B cell (primary cell): ENCODE measurements at regions not wholly inside any gene's neighbourhood (a gene's known extent, or its start where the extent isn't known, plus 50 kb on each side); places are given as distances from the start of the nearest gene placed in this dataset.

Source experiments
- ATAC-seq: fragments of 200-7000 bp; cut with Tn5 transposase; one replicate; pipeline ENCODE4 v1.10.0; 2021; ENCODE audit warnings: low read depth, mild to moderate bottlenecking, moderate number of reproducible peaks, moderate library complexity
- CTCF ChIA-PET: fragments of 350-600 bp; sonication (Branson Sonifier 250); formaldehyde crosslinking; loops from one replicate; lab custom pipeline; 2021; ENCODE audit warnings: antibody characterized with exemption, inconsistent platforms; lab: Charles Lee
- POLR2A ChIA-PET: fragments of 350-600 bp; sonication (Branson Sonifier 250); formaldehyde crosslinking; loops from one replicate; lab custom pipeline; 2021; ENCODE audit warnings: antibody characterized with exemption; lab: Charles Lee
- DNase-seq: peaks from one replicate; pipeline ENCODE4 v3.0.0; 2013
- H2AFZ ChIP-seq: 2 replicates; pipeline ENCODE4 v1.6.1; 2012; ENCODE audit warnings: mild to moderate bottlenecking, low read depth, low read length; ENCODE audit not compliant: insufficient read depth, poor library complexity, severe bottlenecking
- H3K27ac ChIP-seq, 2 donors: 1 replicate in 1 of 2; 2 replicates in 1 of 2; pipeline ENCODE4 v1.5.1; 2012 to 2013; ENCODE audit warnings: low read length in 2 of 2, mild to moderate bottlenecking in 2 of 2, moderate library complexity in 1 of 2
- H3K27me3 ChIP-seq, 4 experiments: fragments of 200-600 bp in 1 of 4; sonication (generic) in 1 of 4; replicated peaks in 1 of 4; 1 replicate in 2 of 4; 2 replicates in 2 of 4; pipeline versions ENCODE4 v1.6.1 to v1.7.0; 2013 to 2016; ENCODE audit warnings: low read length in 3 of 4, mild to moderate bottlenecking in 2 of 4, mixed read lengths in 1 of 4, moderate library complexity in 1 of 4; ENCODE audit not compliant: insufficient read depth in 4 of 4, control insufficient read depth in 3 of 4; ENCODE audit errors: control extremely low read depth in 1 of 4
- H3K36me3 ChIP-seq, 2 experiments: replicated peaks in 1 of 2; 1 replicate in 1 of 2; 2 replicates in 1 of 2; pipeline versions ENCODE4 v1.6.1 to v1.7.1; 2013; ENCODE audit warnings: low read length in 1 of 2; ENCODE audit not compliant: insufficient read depth in 2 of 2, control insufficient read depth in 1 of 2; ENCODE audit errors: control extremely low read depth in 1 of 2, extremely low read depth in 1 of 2
- H3K4me1 ChIP-seq, 2 donors: fragments of 200-600 bp in 1 of 2; sonication (generic) in 1 of 2; 1 replicate in 1 of 2; 2 replicates in 1 of 2; pipeline versions ENCODE4 v1.5.1 to v1.6.1; 2013 to 2017; ENCODE audit warnings: low read length in 2 of 2; ENCODE audit not compliant: control insufficient read depth in 2 of 2, insufficient read depth in 2 of 2
- H3K4me2 ChIP-seq: replicated peaks from 2 replicates; pipeline ENCODE3; 2012; ENCODE audit warnings: mild to moderate bottlenecking, low read depth, low read length; ENCODE audit not compliant: poor library complexity, severe bottlenecking
- H3K4me3 ChIP-seq, 5 experiments: fragments of 200-600 bp in 1 of 5; sonication (generic) in 1 of 5; 1 replicate in 3 of 5; 2 replicates in 2 of 5; pipeline versions ENCODE4 v1.5.1 to v1.7.0; 2011 to 2016; ENCODE audit warnings: low read length in 4 of 5, mild to moderate bottlenecking in 4 of 5, low read depth in 2 of 5, control low read depth in 1 of 5, moderate library complexity in 1 of 5; ENCODE audit not compliant: insufficient read depth in 1 of 5; ENCODE audit errors: control extremely low read depth in 1 of 5, extremely low read depth in 1 of 5
- H3K79me2 ChIP-seq: fragments of 200-600 bp; sonication (generic); one replicate; pipeline ENCODE4 v1.6.0; 2016; ENCODE audit warnings: low read length; ENCODE audit not compliant: control insufficient read depth, insufficient read depth
- H3K9ac ChIP-seq: fragments of 200-600 bp; sonication (generic); 2 replicates; pipeline ENCODE4 v1.6.1; 2017; ENCODE audit warnings: mild to moderate bottlenecking, low read length, moderate library complexity
- H3K9me3 ChIP-seq, 3 donors: one replicate each; pipeline versions ENCODE4 v1.6.1 to v1.7.1; 2013; ENCODE audit warnings: low read length in 2 of 3; ENCODE audit not compliant: control insufficient read depth in 2 of 3, insufficient read depth in 1 of 3; ENCODE audit errors: control extremely low read depth in 1 of 3
- H4K20me1 ChIP-seq: 2 replicates; pipeline ENCODE4 v1.6.0; 2012; ENCODE audit warnings: mild to moderate bottlenecking, low read length; ENCODE audit not compliant: insufficient read depth, control insufficient read depth, poor library complexity, severe bottlenecking
- H3K27ac Mint-ChIP-seq: one replicate; pipeline ENCODE4 v1.8.0; 2021; ENCODE audit warnings: mixed read lengths
- H3K27me3 Mint-ChIP-seq: one replicate; pipeline ENCODE4 v1.8.0; 2021; ENCODE audit warnings: mixed read lengths
- H3K4me1 Mint-ChIP-seq: one replicate; pipeline ENCODE4 v1.8.0; 2021; ENCODE audit warnings: mixed read lengths
- H3K4me3 Mint-ChIP-seq: one replicate; pipeline ENCODE4 v1.8.0; 2021; ENCODE audit warnings: mixed read lengths
- H3K9me3 Mint-ChIP-seq: one replicate; pipeline ENCODE4 v1.8.0; 2022; ENCODE audit warnings: mixed read lengths; ENCODE audit not compliant: insufficient read depth
- CTCF ChIP-seq: fragments of 200-600 bp; IDR thresholded peaks from one replicate; pipeline ENCODE4 v1.8.0; 2022; ENCODE audit warnings: antibody characterized with exemption, mild to moderate bottlenecking
- EZH2 ChIP-seq: IDR thresholded peaks from 2 replicates; pipeline ENCODE4 v1.6.1; 2012; ENCODE audit warnings: borderline replicate concordance, low read depth, mild to moderate bottlenecking, moderate library complexity, low read length; ENCODE audit not compliant: insufficient read depth, poor library complexity, severe bottlenecking
- WGBS: methylation state at CpG from one replicate; pipeline ENCODE4 v1.1.5; 2013; ENCODE audit warnings: missing lambda C conversion rate; ENCODE audit not compliant: insufficient coverage; 5-methylcytosine and 5-hydroxymethylcytosine counted together
- intact Hi-C: fragments of 100-400 bp; cut with micrococcal nuclease; formaldehyde crosslinking; loops from one replicate; pipeline ENCODE4 v1.10.0; 2022

- ChIA-PET CTCF (no interaction called here), POLR2A (no interaction called here)
- Mint-ChIP-seq H3K27me3 (no peaks in the 10 kb centered on the region), H3K4me1 (no peaks in the 10 kb centered on the region), H3K27ac (no peak overlapping the region), H3K4me3 (no peak overlapping the region), H3K9me3 (no peaks in the 10 kb centered on the region)
- intact Hi-C loops: no loop called here
- Histone ChIP-seq H3K27me3 (no peaks in the 10 kb centered on the region), H2AFZ (no peak overlapping the region), H3K27ac (no peak overlapping the region), H3K9me3 (no peaks in the 10 kb centered on the region), H4K20me1 (no peaks in the 10 kb centered on the region), H3K4me1 (no peaks in the 10 kb centered on the region), H3K79me2 (no peaks in the 10 kb centered on the region), H3K9ac (no peak overlapping the region), H3K4me3 (no peak overlapping the region), H3K4me2 (no peak overlapping the region), H3K36me3 (no peaks in the 10 kb centered on the region)
- WGBS: 88% methylated on average over 3 of the region's 4 CpGs
- ATAC-seq (no peak), DNase-seq (no peak)
- TF ChIP-seq EZH2 (no peak), CTCF (no peak)
Observed at GRCh38 chr3:190183121-190183520, 62.4 kb upstream of the P3H2 start.

GRCh38 chr3:190182418-190183043, 61.8 kb upstream of the P3H2 start:
- ChIA-PET CTCF (no interaction called here), POLR2A (no interaction called here)
- Mint-ChIP-seq H3K4me3 (no peak overlapping the region), H3K27me3 (peaks cover 4% of the 10 kb centered on the region), H3K27ac (no peak overlapping the region), H3K4me1 (no peaks in the 10 kb centered on the region), H3K9me3 (no peaks in the 10 kb centered on the region)
- no peaks in the 10 kb centered on the region for H3K36me3 ChIP-seq
- no peak overlapping the region for H3K4me2 ChIP-seq
- no peak overlapping the region for H3K9ac ChIP-seq
- no peaks in the 10 kb centered on the region for H3K9me3 ChIP-seq
- no peaks in the 10 kb centered on the region for H3K79me2 ChIP-seq
- WGBS: 93% methylated on average over 6 of the region's 12 CpGs
- H3K27me3 ChIP-seq: no peaks in the 10 kb centered on the region
- H3K27ac ChIP-seq: no peak overlapping the region
- intact Hi-C loops: no loop called here
- ATAC-seq: no peak
- no peak for DNase-seq
- TF ChIP-seq EZH2: no peak
- TF ChIP-seq CTCF: no peak
- no peak overlapping the region for H3K4me3 ChIP-seq
- H3K4me1 ChIP-seq: no peaks in the 10 kb centered on the region
- no peaks in the 10 kb centered on the region for H4K20me1 ChIP-seq
- H2AFZ ChIP-seq: no peak overlapping the region
